Spleen (tissue), 11 donors: ENCODE measurements at regions not wholly inside any gene's neighbourhood (a gene's known extent, or its start where the extent isn't known, plus 50 kb on each side); places are given as distances from the start of the nearest gene placed in this dataset.

Source experiments
- DNase-seq: peaks from one replicate; pipeline ENCODE4 v3.0.0-alpha.2; 2020
- H3K27ac ChIP-seq, 8 donors: fragments of 200-600 bp; sonication (generic) in 7 of 8; 1 replicate in 4 of 8; 2 replicates in 4 of 8; pipeline versions ENCODE4 v1.5.0 to v1.8.0; 2016 to 2021; ENCODE audit warnings: inconsistent platforms in 4 of 8, mild to moderate bottlenecking in 4 of 8, moderate library complexity in 1 of 8
- H3K27me3 ChIP-seq, 7 donors: fragments of 200-600 bp; sonication (generic) in 6 of 7; replicated peaks in 1 of 7; 1 replicate in 4 of 7; 2 replicates in 3 of 7; pipeline versions ENCODE4 v1.5.0 to v1.8.0; 2016 to 2021; ENCODE audit warnings: inconsistent platforms in 3 of 7, mild to moderate bottlenecking in 1 of 7
- H3K36me3 ChIP-seq, 6 donors: fragments of 200-600 bp; sonication (generic) in 5 of 6; 1 replicate in 4 of 6; 2 replicates in 2 of 6; pipeline versions ENCODE4 v1.5.0 to v1.8.0; 2016 to 2021; ENCODE audit warnings: inconsistent platforms in 2 of 6
- H3K4me1 ChIP-seq, 6 donors: fragments of 200-600 bp; sonication (generic) in 5 of 6; 1 replicate in 3 of 6; 2 replicates in 3 of 6; pipeline versions ENCODE4 v1.5.0 to v1.8.0; 2016 to 2021; ENCODE audit warnings: inconsistent platforms in 3 of 6
- H3K4me3 ChIP-seq, 8 donors: fragments of 200-600 bp; sonication (generic) in 7 of 8; 1 replicate in 4 of 8; 2 replicates in 4 of 8; pipeline versions ENCODE4 v1.5.0 to v1.8.0; 2016 to 2021; ENCODE audit warnings: inconsistent platforms in 4 of 8, mild to moderate bottlenecking in 4 of 8, moderate library complexity in 2 of 8
- H3K9me3 ChIP-seq, 8 donors: fragments of 200-600 bp; sonication (generic) in 7 of 8; 1 replicate in 4 of 8; 2 replicates in 4 of 8; pipeline versions ENCODE4 v1.5.0 to v1.8.0; 2016 to 2021; ENCODE audit warnings: inconsistent platforms in 4 of 8
- POLR2A ChIP-seq, 3 donors: fragments of 450-650 bp; IDR thresholded peaks; one replicate each; pipeline ENCODE4 v1.5.1; 2017; ENCODE audit warnings: antibody characterized with exemption in 3 of 3, mild to moderate bottlenecking in 1 of 3
- POLR2AphosphoS5 ChIP-seq, 3 donors: sonication (generic); formaldehyde crosslinking; IDR thresholded peaks; one replicate each; pipeline ENCODE4 v1.5.1; 2017; ENCODE audit warnings: antibody characterized with exemption in 3 of 3
- WGBS, 5 donors: extraction: QIAGEN DNeasy Blood & Tissue Kit in 3 of 5; methylation state at CpG; one replicate each; pipeline versions ENCODE4 v1.1.5 to v1.1.7; 2013 to 2018; 5-methylcytosine and 5-hydroxymethylcytosine counted together
- intact Hi-C: fragments of 100-400 bp; cut with DNase I; formaldehyde crosslinking; loops from one replicate; pipeline ENCODE4 v1.15.0; 2023; ENCODE audit warnings: low total_unique reads
- TF ChIP-seq, protein P1 (sequence below), 11 experiments: fragments of 200-600 bp in 7 of 11; fragments of 450-650 bp in 4 of 11; sonication (generic) in 4 of 11; IDR thresholded peaks in 8 of 11; conservative IDR thresholded peaks in 3 of 11; 1 replicate in 7 of 11; 2 replicates in 4 of 11; pipeline versions ENCODE4 v1.4.0 to v1.8.0; 2016 to 2021; ENCODE audit warnings: antibody characterized with exemption in 11 of 11, inconsistent platforms in 4 of 11, mild to moderate bottlenecking in 1 of 11
- donor health status: healthy with polysubstance abuse.
- donor health status: DM: no; HTN: no; CAD: no; lungs with moderate emphysema.
- donor health status: DM: no; HTN: no; CAD: no.
- donor health status: Bipolar disorder and iron deficiency.
- donor health status: healthy.
- donor health status: DM: no; HTN: no; CAD: no.
- donor health status: DM: yes; HTN: yes; CAD: no.

DNA sequence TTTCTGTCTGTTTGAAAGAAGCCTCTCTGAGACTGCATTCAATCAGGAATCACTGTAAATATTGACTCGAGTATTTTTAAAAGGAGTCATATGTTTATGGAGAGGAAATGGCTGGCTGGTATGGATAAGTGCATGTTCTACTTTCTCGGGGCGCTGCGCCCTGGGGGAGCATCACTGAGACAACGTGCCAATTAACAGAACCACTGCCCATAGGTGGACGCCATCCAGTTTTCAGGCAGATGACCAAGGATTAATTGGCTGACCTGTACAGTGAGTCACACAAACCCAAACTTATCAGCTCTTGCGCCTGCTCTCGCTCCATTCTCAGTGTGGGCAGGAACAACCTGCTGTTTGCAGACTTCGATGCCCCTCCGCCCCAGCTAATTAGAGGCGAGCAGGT lies 571.2 kb downstream of the QKI start:
- no peak for DNase-seq
- Histone ChIP-seq H3K36me3 (no peaks in the 10 kb centered on the region), H3K4me1 (peaks cover 0 to 17% (median 8%) of the 10 kb centered on the region in 6 donors), H3K27ac (no peak overlapping the region), H3K9me3 (no peaks in the 10 kb centered on the region), H3K4me3 (no peak overlapping the region), H3K27me3 (no peaks in the 10 kb centered on the region)
- intact Hi-C loops = no loop called here
- 74 to 84% (median 80%) methylated on average over 11 of the region's 11 CpGs for WGBS, 5 donors
- TF ChIP-seq POLR2AphosphoS5 (IDR thresholded peaks at IDR 0.05) (no peak), POLR2A (IDR thresholded peaks at IDR 0.05) (no peak)
- TF ChIP-seq, protein P1, sequence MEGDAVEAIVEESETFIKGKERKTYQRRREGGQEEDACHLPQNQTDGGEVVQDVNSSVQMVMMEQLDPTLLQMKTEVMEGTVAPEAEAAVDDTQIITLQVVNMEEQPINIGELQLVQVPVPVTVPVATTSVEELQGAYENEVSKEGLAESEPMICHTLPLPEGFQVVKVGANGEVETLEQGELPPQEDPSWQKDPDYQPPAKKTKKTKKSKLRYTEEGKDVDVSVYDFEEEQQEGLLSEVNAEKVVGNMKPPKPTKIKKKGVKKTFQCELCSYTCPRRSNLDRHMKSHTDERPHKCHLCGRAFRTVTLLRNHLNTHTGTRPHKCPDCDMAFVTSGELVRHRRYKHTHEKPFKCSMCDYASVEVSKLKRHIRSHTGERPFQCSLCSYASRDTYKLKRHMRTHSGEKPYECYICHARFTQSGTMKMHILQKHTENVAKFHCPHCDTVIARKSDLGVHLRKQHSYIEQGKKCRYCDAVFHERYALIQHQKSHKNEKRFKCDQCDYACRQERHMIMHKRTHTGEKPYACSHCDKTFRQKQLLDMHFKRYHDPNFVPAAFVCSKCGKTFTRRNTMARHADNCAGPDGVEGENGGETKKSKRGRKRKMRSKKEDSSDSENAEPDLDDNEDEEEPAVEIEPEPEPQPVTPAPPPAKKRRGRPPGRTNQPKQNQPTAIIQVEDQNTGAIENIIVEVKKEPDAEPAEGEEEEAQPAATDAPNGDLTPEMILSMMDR (IDR thresholded peaks at IDR 0.05 in 8 of 11, conservative IDR thresholded peaks at IDR 0.05 in 3 of 11) = no peak

DNA sequence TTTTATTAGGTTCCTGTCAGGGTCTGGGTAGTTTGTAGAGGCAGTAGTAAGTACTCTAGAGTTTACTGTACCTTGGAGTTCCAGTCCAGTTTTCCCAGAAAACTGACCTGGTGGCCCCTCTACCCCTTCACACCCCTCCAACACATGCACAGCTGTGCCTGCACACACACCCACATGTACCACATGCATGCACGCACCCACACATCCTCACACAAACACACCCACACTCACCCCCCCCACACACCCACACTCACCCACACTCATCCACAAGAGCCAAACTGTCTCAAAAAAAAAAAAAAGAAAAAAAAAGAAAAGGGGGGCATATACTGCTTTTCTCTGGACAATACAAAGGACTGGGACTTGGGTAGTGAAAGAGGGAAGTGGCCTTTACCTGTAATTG lies 570.5 kb downstream of the QKI start:
- TF ChIP-seq, protein P1 (IDR thresholded peaks at IDR 0.05 in 8 of 11, conservative IDR thresholded peaks at IDR 0.05 in 3 of 11) = no peak
- TF ChIP-seq POLR2A (IDR thresholded peaks at IDR 0.05) (no peak), POLR2AphosphoS5 (IDR thresholded peaks at IDR 0.05) (no peak)
- Histone ChIP-seq H3K36me3 (no peaks in the 10 kb centered on the region), H3K4me1 (peaks cover 0 to 17% (median 8%) of the 10 kb centered on the region in 6 donors), H3K4me3 (no peak overlapping the region), H3K27me3 (no peaks in the 10 kb centered on the region), H3K9me3 (no peaks in the 10 kb centered on the region), H3K27ac (no peak overlapping the region)
- WGBS, 5 donors = 65 to 81% (median 73%) methylated on average over 1 of the region's 1 CpG
- intact Hi-C loops = no loop called here
- no peak for DNase-seq

DNA sequence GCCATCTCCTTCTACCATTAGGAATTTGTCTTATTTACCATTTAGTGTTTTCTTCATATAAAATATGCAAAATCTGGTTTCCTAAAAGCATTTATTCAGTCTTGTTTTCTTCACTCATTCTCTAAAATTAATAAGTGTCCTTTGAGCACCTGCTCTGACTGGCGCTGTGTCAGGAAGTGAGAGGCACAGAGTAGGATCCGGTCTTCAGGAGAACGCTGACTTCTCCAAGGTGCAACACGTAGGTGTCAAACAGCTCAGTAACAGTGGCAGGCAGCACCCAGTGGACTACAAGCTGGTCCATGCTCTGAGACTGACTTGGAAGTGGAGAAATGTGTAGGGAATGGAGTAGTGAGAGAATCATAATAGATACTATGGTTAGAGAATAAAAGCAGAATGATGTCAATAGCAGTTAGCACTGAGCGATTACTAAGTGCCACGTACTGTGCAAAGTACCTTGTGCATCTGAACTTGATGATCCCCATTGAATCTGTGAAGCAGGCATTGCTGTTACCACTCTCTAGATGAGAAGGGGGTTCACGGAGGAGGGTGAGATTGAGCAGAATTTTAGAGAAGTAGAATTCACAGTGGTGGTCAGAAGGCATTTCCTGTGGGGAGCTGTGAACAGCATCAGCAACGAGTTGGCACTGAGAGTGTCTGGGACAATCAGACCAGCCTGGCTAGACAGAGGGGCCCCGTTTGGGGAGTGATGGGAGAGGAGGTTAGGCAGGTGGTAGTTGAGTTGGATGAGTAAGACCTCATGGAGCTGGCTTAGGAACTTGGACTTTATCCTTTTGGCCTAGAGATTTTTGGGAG lies 569.8 kb downstream of the QKI start:
- no peaks in the 10 kb centered on the region for H3K36me3 ChIP-seq
- TF ChIP-seq, protein P1 (IDR thresholded peaks at IDR 0.05 in 8 of 11, conservative IDR thresholded peaks at IDR 0.05 in 3 of 11) = no peak
- no peak for TF ChIP-seq POLR2A (IDR thresholded peaks at IDR 0.05)
- no peak for TF ChIP-seq POLR2AphosphoS5 (IDR thresholded peaks at IDR 0.05)
- H3K4me3 ChIP-seq = no peak overlapping the region
- peaks cover 0 to 17% (median 8%) of the 10 kb centered on the region in 6 donors for H3K4me1 ChIP-seq
- H3K27ac ChIP-seq = no peak overlapping the region
- intact Hi-C loops = no loop called here
- 26 to 36% (median 30%) methylated on average over 9 of the region's 9 CpGs for WGBS, 5 donors
- no peak for DNase-seq
- peaks cover 0 to under 1% (median 0%) of the 10 kb centered on the region in 8 donors for H3K9me3 ChIP-seq
- H3K27me3 ChIP-seq = no peaks in the 10 kb centered on the region

DNA sequence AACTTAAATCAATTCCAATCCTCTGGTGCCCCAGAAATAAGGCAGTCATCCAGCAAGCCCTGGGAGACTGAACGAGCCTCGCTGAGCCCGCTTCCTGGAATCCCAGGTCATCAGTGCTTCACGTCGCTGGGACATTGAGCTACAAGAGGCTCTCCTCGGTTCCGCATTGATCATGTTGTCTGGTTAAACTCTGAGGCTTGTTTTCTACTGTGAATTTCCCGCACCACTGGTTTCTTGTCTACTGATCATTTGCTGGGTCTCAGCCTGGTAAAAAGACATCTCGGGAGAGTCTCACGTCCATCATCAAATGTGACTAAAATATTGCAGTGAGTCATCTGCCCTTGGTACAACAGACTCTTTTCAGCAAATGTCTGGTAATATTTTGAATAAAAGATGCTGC lies 569.2 kb downstream of the QKI start:
- 79 to 90% (median 82%) methylated on average over 10 of the region's 10 CpGs for WGBS, 5 donors
- no peaks in the 10 kb centered on the region for H3K27me3 ChIP-seq
- H3K4me1 ChIP-seq = peaks cover 0 to 17% (median 8%) of the 10 kb centered on the region in 6 donors
- H3K36me3 ChIP-seq = no peaks in the 10 kb centered on the region
- DNase-seq = no peak
- no peak overlapping the region for H3K27ac ChIP-seq
- TF ChIP-seq POLR2A (IDR thresholded peaks at IDR 0.05) (no peak), POLR2AphosphoS5 (IDR thresholded peaks at IDR 0.05) (no peak)
- TF ChIP-seq, protein P1 (IDR thresholded peaks at IDR 0.05 in 8 of 11, conservative IDR thresholded peaks at IDR 0.05 in 3 of 11) = no peak
- peaks cover 0 to 6% (median 0%) of the 10 kb centered on the region in 8 donors for H3K9me3 ChIP-seq
- no peak overlapping the region for H3K4me3 ChIP-seq
- intact Hi-C loops = no loop called here
